Astrocyte (in vitro differentiated cells and primary cell): ENCODE measurements at regions not wholly inside any gene's neighbourhood (a gene's known extent, or its start where the extent isn't known, plus 50 kb on each side); places are given as distances from the start of the nearest gene placed in this dataset.

Experiments used
- CTCF ChIP-seq: IDR thresholded peaks from 2 replicates; pipeline ENCODE4 v1.5.1; 2011; ENCODE audit warnings: low read depth, mild to moderate bottlenecking, inconsistent platforms, low read length, moderate library complexity; ENCODE audit not compliant: insufficient read depth
- EZH2 ChIP-seq: IDR thresholded peaks from 2 replicates; pipeline ENCODE4 v1.6.1; 2012; ENCODE audit warnings: mild to moderate bottlenecking, low read length, inconsistent platforms; ENCODE audit not compliant: insufficient read depth

GRCh38 chr1:80878343-80878742 is 922.4 kb upstream of the ADGRL2 start:
- TF ChIP-seq CTCF (no peak), EZH2 (no peak)
